GM23338 (cell line): ENCODE measurements at regions not wholly inside any gene's neighbourhood (a gene's known extent, or its start where the extent isn't known, plus 50 kb on each side); places are given as distances from the start of the nearest gene placed in this dataset.

Source experiments
- ATAC-seq: fragments of 200-7000 bp; cut with Tn5 transposase; 3 replicates; pipeline ENCODE4 v1.9.1; 2020
- DNase-seq: peaks from one replicate; pipeline ENCODE4 v3.0.0-alpha.2; 2015; ENCODE audit warnings: low spot score
- H2AFZ ChIP-seq: fragments of 200-600 bp; sonication (generic); 2 replicates; pipeline ENCODE4 v1.8.0; 2016; ENCODE audit warnings: antibody characterized with exemption, mild to moderate bottlenecking, moderate library complexity
- H3F3A ChIP-seq: fragments of 200-600 bp; sonication (generic); replicated peaks from 2 replicates; pipeline ENCODE4 v1.8.0; 2017; ENCODE audit warnings: antibody characterized with exemption, mixed run types, low read depth
- H3K27ac ChIP-seq: fragments of 200-600 bp; sonication (generic); 2 replicates; pipeline ENCODE4 v1.6.1; 2016; ENCODE audit warnings: low read depth
- H3K27me3 ChIP-seq: fragments of 200-600 bp; sonication (generic); 2 replicates; pipeline ENCODE4 v1.8.0; 2016; ENCODE audit warnings: mild to moderate bottlenecking, mixed run types, moderate library complexity; ENCODE audit not compliant: insufficient read depth
- H3K36me3 ChIP-seq: fragments of 200-600 bp; sonication (generic); 2 replicates; pipeline ENCODE4 v1.8.0; 2016; ENCODE audit warnings: mild to moderate bottlenecking; ENCODE audit not compliant: insufficient read depth
- H3K4me1 ChIP-seq: fragments of 200-600 bp; sonication (generic); 2 replicates; pipeline ENCODE4 v1.8.0; 2016; ENCODE audit warnings: mild to moderate bottlenecking, moderate library complexity; ENCODE audit not compliant: insufficient read depth
- H3K4me2 ChIP-seq: fragments of 200-600 bp; sonication (generic); 2 replicates; pipeline ENCODE4 v1.7.1; 2017; ENCODE audit warnings: mixed run types
- H3K4me3 ChIP-seq: fragments of 200-600 bp; sonication (generic); 2 replicates; pipeline ENCODE4 v1.6.1; 2016; ENCODE audit warnings: mixed run types
- H3K79me2 ChIP-seq: fragments of 200-600 bp; sonication (generic); replicated peaks from 2 replicates; pipeline ENCODE4 v1.8.0; 2017; ENCODE audit warnings: mild to moderate bottlenecking; ENCODE audit not compliant: insufficient read depth
- H3K9me2 ChIP-seq: fragments of 200-600 bp; sonication (generic); 2 replicates; pipeline ENCODE4 v1.8.0; 2017; ENCODE audit not compliant: insufficient read depth
- H4K20me1 ChIP-seq: fragments of 200-600 bp; sonication (generic); replicated peaks from 2 replicates; pipeline ENCODE4 v1.8.0; 2017; ENCODE audit warnings: mild to moderate bottlenecking; ENCODE audit not compliant: insufficient read depth
- H3K27ac Mint-ChIP-seq: 2 replicates; pipeline ENCODE4 v1.8.0; 2020; ENCODE audit warnings: inconsistent platforms, mild to moderate bottlenecking, moderate library complexity, mixed read lengths
- H3K27me3 Mint-ChIP-seq: 3 replicates; pipeline ENCODE4 v1.8.0; 2022; ENCODE audit warnings: low read depth, mild to moderate bottlenecking, moderate library complexity, mixed read lengths, inconsistent platforms; ENCODE audit not compliant: insufficient read depth, poor library complexity
- H3K36me3 Mint-ChIP-seq: 3 replicates; pipeline ENCODE4 v1.8.0; 2021; ENCODE audit warnings: low read depth, mild to moderate bottlenecking, inconsistent platforms, moderate library complexity, mixed read lengths
- H3K4me1 Mint-ChIP-seq: 3 replicates; pipeline ENCODE4 v1.8.0; 2020; ENCODE audit warnings: mild to moderate bottlenecking, inconsistent platforms, mixed read lengths
- H3K4me3 Mint-ChIP-seq: 3 replicates; pipeline ENCODE4 v1.8.0; 2021; ENCODE audit warnings: moderate library complexity, mild to moderate bottlenecking, inconsistent platforms, mixed read lengths
- H3K9me3 Mint-ChIP-seq: 3 replicates; pipeline ENCODE4 v1.8.0; 2020; ENCODE audit warnings: moderate library complexity, mild to moderate bottlenecking, inconsistent platforms, mixed read lengths
- CREB1 ChIP-seq: fragments of 250-450 bp; sonication (Bioruptor Pico); IDR thresholded peaks from 2 replicates; pipeline ENCODE4 v1.5.0; 2020; ENCODE audit warnings: low read depth, mild to moderate bottlenecking, moderate library complexity
- CTCF ChIP-seq, 2 experiments: fragments of 200-600 bp in 1 of 2; sonication (generic) in 1 of 2; conservative IDR thresholded peaks; 2 replicates each; pipeline versions ENCODE4 v1.5.1 to v1.6.1; 2016 to 2017; ENCODE audit warnings: antibody characterized with exemption in 2 of 2, low read depth in 2 of 2, mild to moderate bottlenecking in 2 of 2, moderate library complexity in 1 of 2
- ETS1 ChIP-seq: IDR thresholded peaks from 2 replicates; pipeline ENCODE4 v1.6.1; 2016; ENCODE audit warnings: antibody characterized with exemption
- POLR2AphosphoS5 ChIP-seq: IDR thresholded peaks from 2 replicates; pipeline ENCODE4 v1.6.1; 2016; ENCODE audit warnings: antibody characterized with exemption, low read depth
- REST ChIP-seq: IDR thresholded peaks from one replicate; pipeline ENCODE4 v1.6.1; 2018; ENCODE audit warnings: antibody characterized with exemption; ENCODE audit not compliant: unreplicated experiment
- ZNF114 ChIP-seq: fragments of 250-450 bp; sonication (Bioruptor Pico); IDR thresholded peaks from 2 replicates; pipeline ENCODE4 v1.5.0; 2020; ENCODE audit warnings: mild to moderate bottlenecking, moderate library complexity
- ZNF331 ChIP-seq: fragments of 250-450 bp; sonication (Bioruptor Pico); IDR thresholded peaks from 2 replicates; pipeline ENCODE4 v1.5.0; 2020; ENCODE audit warnings: low read depth, mild to moderate bottlenecking, moderate library complexity

- TF ChIP-seq CREB1 (CRISPR knock-in tag), result no peak
- no peak for TF ChIP-seq REST
- no peak for TF ChIP-seq ZNF114 (CRISPR knock-in tag)
- H3K27ac Mint-ChIP-seq, result no peak overlapping the region
- H3K27ac ChIP-seq, result no peak overlapping the region
- ATAC-seq (no peak), DNase-seq (no peak)
- no peaks in the 10 kb centered on the region for H3K9me3 Mint-ChIP-seq
- H3K27me3 ChIP-seq, result no peaks in the 10 kb centered on the region
- no peak overlapping the region for H3K4me3 ChIP-seq
- H4K20me1 ChIP-seq, result no peaks in the 10 kb centered on the region
- no peak overlapping the region for H2AFZ ChIP-seq
- H3K79me2 ChIP-seq, result no peaks in the 10 kb centered on the region
- H3K9me2 ChIP-seq, result no peaks in the 10 kb centered on the region
- H3K4me2 ChIP-seq, result no peak overlapping the region
- no peaks in the 10 kb centered on the region for H3F3A ChIP-seq
- no peaks in the 10 kb centered on the region for H3K36me3 ChIP-seq
- 0 out of 2 replicates have a peak, but pooled peaks cover under 1% of the 10 kb centered on the region for H3K4me1 ChIP-seq
- H3K27me3 Mint-ChIP-seq, result peaks cover 1% of the 10 kb centered on the region
- H3K4me1 Mint-ChIP-seq, result no peaks in the 10 kb centered on the region; the same call in 2 of the 3 replicates
- H3K4me3 Mint-ChIP-seq, result no peak overlapping the region
- H3K36me3 Mint-ChIP-seq, result no peaks in the 10 kb centered on the region
These were observed 144.0 kb upstream of the OPCML start for GRCh38 chr11:133676265-133676664.

GRCh38 chr11:133669371-133670053 lies 137.2 kb upstream of the OPCML start:
- no peaks in the 10 kb centered on the region for H3K9me2 ChIP-seq
- peak overlapping the region; percentile 19; the same call in 1 of the 2 replicates for H3K4me2 ChIP-seq
- no peak overlapping the region for H3K4me3 ChIP-seq
- ATAC-seq (peak; percentile 97), DNase-seq (peak; percentile 53)
- no peak for TF ChIP-seq ZNF331 (CRISPR knock-in tag)
- no peak for TF ChIP-seq POLR2AphosphoS5
- no peak for TF ChIP-seq CREB1 (CRISPR knock-in tag)
- no peak for TF ChIP-seq ETS1
- TF ChIP-seq CTCF (conservative IDR thresholded peaks at IDR 0.05; ENCODE audit: low read depth in 2 of 2), result peak in 1 of 2 experiments; percentile 33; a peak in 2 of 4 replicates
- TF ChIP-seq ZNF114 (CRISPR knock-in tag), result no peak
- no peak for TF ChIP-seq REST
- peaks cover 12% of the 10 kb centered on the region for H3K4me1 ChIP-seq
- H3K27me3 ChIP-seq, result no peaks in the 10 kb centered on the region
- no peaks in the 10 kb centered on the region for H3F3A ChIP-seq
- H2AFZ ChIP-seq, result peak overlapping the region; percentile 83; the same call in 1 of the 2 replicates
- H3K27me3 Mint-ChIP-seq, result peaks cover 1% of the 10 kb centered on the region
- no peaks in the 10 kb centered on the region for H3K36me3 Mint-ChIP-seq
- H3K36me3 ChIP-seq, result no peaks in the 10 kb centered on the region
- no peak overlapping the region for H3K27ac Mint-ChIP-seq
- no peaks in the 10 kb centered on the region for H3K9me3 Mint-ChIP-seq
- H3K27ac ChIP-seq, result no peak overlapping the region
- H3K79me2 ChIP-seq, result no peaks in the 10 kb centered on the region
- no peaks in the 10 kb centered on the region for H4K20me1 ChIP-seq
- H3K4me1 Mint-ChIP-seq, result peaks cover 9% of the 10 kb centered on the region
- H3K4me3 Mint-ChIP-seq, result no peak overlapping the region
